Fibroblast of mammary gland (primary cell): ENCODE measurements at regions not wholly inside any gene's neighbourhood (a gene's known extent, or its start where the extent isn't known, plus 50 kb on each side); places are given as distances from the start of the nearest gene placed in this dataset.

ENCODE experiments used
- DNase-seq: peaks from one replicate; pipeline ENCODE4 v3.0.0-alpha.2; 2010; ENCODE audit warnings: low read depth
- H3K4me3 ChIP-seq: 2 replicates; pipeline ENCODE4 v1.5.1; 2011; ENCODE audit warnings: low read depth, mild to moderate bottlenecking, low read length, moderate library complexity; ENCODE audit not compliant: control insufficient read depth
- TF ChIP-seq, protein P1 (sequence below): conservative IDR thresholded peaks from 2 replicates; pipeline ENCODE4 v1.5.1; 2011; ENCODE audit warnings: low read depth, low read length, inconsistent platforms; ENCODE audit not compliant: control insufficient read depth, insufficient read depth

DNA sequence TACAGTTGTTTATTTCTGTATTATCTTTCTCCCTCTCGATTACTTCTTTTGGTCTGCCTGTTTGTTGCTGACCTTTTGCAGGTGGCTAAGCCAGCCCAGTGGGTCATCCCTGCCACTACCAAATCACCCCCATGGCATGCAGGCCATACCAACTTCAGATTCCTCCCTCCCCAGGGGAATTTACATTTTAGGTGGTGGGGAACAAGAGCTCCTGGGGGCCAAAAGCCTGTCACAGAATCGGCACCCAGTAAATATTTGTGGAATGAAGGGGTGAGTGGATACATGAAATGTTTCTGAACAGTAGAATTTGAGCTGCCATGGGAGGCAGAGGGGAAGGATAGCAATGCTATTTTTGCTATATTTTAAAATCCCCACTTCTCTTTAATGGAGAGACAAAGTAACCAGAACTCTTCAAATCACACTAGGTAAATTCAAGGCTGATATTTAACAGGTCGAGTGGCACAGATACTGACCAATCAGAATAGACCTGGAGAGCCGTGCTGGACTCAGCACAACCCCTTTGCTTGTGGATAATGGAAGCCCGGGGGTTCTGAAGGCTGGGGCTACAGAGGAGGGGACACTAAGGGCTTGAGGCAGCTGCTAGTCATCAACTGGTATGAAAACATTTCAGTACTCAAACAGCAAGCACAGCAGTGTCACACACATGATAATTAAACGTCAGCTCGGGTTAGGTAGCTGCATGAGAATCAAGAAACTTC, 54.3 kb upstream of the SMAD3 start:
- DNase-seq = no peak
- no peak overlapping the region for H3K4me3 ChIP-seq
- TF ChIP-seq, protein P1, sequence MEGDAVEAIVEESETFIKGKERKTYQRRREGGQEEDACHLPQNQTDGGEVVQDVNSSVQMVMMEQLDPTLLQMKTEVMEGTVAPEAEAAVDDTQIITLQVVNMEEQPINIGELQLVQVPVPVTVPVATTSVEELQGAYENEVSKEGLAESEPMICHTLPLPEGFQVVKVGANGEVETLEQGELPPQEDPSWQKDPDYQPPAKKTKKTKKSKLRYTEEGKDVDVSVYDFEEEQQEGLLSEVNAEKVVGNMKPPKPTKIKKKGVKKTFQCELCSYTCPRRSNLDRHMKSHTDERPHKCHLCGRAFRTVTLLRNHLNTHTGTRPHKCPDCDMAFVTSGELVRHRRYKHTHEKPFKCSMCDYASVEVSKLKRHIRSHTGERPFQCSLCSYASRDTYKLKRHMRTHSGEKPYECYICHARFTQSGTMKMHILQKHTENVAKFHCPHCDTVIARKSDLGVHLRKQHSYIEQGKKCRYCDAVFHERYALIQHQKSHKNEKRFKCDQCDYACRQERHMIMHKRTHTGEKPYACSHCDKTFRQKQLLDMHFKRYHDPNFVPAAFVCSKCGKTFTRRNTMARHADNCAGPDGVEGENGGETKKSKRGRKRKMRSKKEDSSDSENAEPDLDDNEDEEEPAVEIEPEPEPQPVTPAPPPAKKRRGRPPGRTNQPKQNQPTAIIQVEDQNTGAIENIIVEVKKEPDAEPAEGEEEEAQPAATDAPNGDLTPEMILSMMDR = no peak

DNA sequence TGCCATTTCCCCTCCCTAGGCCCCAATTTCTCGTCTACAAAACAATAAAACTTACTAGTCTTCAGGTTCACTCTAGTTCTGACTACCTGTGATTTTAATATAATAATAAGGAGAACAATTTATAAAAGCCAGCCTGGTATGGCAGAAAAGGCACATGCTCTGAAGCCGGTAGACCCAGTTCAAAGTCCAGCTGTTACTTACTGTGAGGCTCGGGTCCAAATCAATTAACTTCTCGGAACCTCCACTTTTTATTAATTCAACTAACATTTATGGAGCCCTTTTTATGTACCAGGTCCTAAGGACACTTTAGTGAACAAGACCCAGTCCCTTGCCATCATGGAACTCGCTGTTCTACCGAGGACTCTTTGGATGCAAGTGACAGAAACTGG, 53.8 kb upstream of the SMAD3 start:
- TF ChIP-seq, protein P1 = no peak
- H3K4me3 ChIP-seq = no peak overlapping the region
- DNase-seq = no peak

DNA sequence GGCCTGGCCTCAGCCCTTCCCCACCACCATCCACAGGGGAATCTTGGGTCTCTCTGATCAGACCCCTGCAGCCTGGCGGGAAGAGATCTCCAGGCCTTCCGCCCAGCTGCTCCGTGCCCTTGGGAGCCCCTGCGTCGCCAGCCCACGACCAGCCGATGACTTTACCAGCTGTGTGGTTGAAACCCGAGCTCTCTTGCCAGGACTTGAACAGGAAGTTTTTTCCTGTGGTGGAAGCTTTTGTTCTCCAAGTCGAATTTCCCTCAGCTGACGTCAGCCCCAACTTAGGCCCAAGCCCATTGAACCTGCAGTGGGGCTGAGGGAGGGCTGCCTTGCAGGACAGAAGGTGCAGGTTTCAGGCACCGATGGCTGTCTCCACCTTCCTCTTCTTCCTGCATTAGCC, 51.7 kb upstream of the SMAD3 start:
- H3K4me3 ChIP-seq = no peak overlapping the region
- TF ChIP-seq, protein P1 = no peak
- peak; percentile 39 for DNase-seq
